ENCODE measurements at regions not wholly inside any gene's neighbourhood (a gene's known extent, or its start where the extent isn't known, plus 50 kb on each side); places are given as distances from the start of the nearest gene placed in this dataset.

GRCh38 chr11:115981814-115982471 is 477.7 kb upstream of the CADM1 start:
- TF ChIP-seq CTCF (IDR thresholded peaks at IDR 0.05; ENCODE audit: low read length) (no peak), EZH2 (IDR thresholded peaks at IDR 0.05; ENCODE audit: borderline replicate concordance, low read length) (no peak)

Measured in OCI-LY1 (cell line).